Lung (tissue), 11 donors: ENCODE measurements at regions not wholly inside any gene's neighbourhood (a gene's known extent, or its start where the extent isn't known, plus 50 kb on each side); places are given as distances from the start of the nearest gene placed in this dataset.

Source experiments
- ATAC-seq: fragments of 200-7000 bp; cut with Tn5 transposase; one replicate; pipeline ENCODE4 v1.9.1; 2020; ENCODE audit warnings: moderate number of reproducible peaks; ENCODE audit not compliant: insufficient read depth, low FRiP score
- DNase-seq, 3 donors: peaks; one replicate each; pipeline ENCODE4 v3.0.0-alpha.2; 2013 to 2017
- H3K27ac ChIP-seq, 2 donors: one replicate each; pipeline ENCODE4 v1.5.1; 2013; ENCODE audit warnings: mild to moderate bottlenecking in 2 of 2, moderate library complexity in 2 of 2, control low read depth in 1 of 2, inconsistent platforms in 1 of 2, low read depth in 1 of 2, low read length in 1 of 2
- H3K27me3 ChIP-seq, 3 donors: one replicate each; pipeline ENCODE4 v1.5.1; 2013; ENCODE audit warnings: low read length in 2 of 3; ENCODE audit not compliant: control insufficient read depth in 3 of 3, insufficient read depth in 3 of 3
- H3K36me3 ChIP-seq, 4 donors: one replicate each; pipeline ENCODE4 v1.5.1; 2013; ENCODE audit warnings: low read length in 4 of 4, mild to moderate bottlenecking in 1 of 4, moderate library complexity in 1 of 4; ENCODE audit not compliant: control insufficient read depth in 4 of 4, insufficient read depth in 4 of 4
- H3K4me1 ChIP-seq, 5 donors: one replicate each; pipeline ENCODE4 v1.5.1; 2013; ENCODE audit warnings: low read length in 5 of 5, mild to moderate bottlenecking in 2 of 5, moderate library complexity in 1 of 5; ENCODE audit not compliant: control insufficient read depth in 5 of 5, insufficient read depth in 5 of 5
- H3K4me3 ChIP-seq: one replicate; pipeline ENCODE4 v1.5.1; 2013; ENCODE audit warnings: mild to moderate bottlenecking, control low read depth, moderate library complexity
- H3K9ac ChIP-seq, 2 donors: one replicate each; pipeline ENCODE4 v1.5.1; 2013; ENCODE audit warnings: low read length in 2 of 2, control low read depth in 1 of 2; ENCODE audit not compliant: insufficient read depth in 1 of 2
- H3K9me3 ChIP-seq, 4 donors: one replicate each; pipeline ENCODE4 v1.5.1; 2013; ENCODE audit warnings: low read length in 3 of 4, mild to moderate bottlenecking in 1 of 4, moderate library complexity in 1 of 4; ENCODE audit not compliant: control insufficient read depth in 4 of 4, insufficient read depth in 3 of 4
- CTCF ChIP-seq: IDR thresholded peaks from 2 replicates; pipeline ENCODE4 v1.5.1; 2012; ENCODE audit warnings: mild to moderate bottlenecking; ENCODE audit errors: control extremely low read depth, extremely low read depth
- WGBS, 2 donors: extraction: QIAGEN DNeasy Blood & Tissue Kit; methylation state at CpG; one replicate each; pipeline ENCODE4 v1.1.7; 2013; 5-methylcytosine and 5-hydroxymethylcytosine counted together
- donor health status: control.
- donor health status: control.
- donor health status: Bipolar disorder and iron deficiency.
- donor health status: healthy.
- donor health status: DM: yes; HTN: yes; CAD: no.

DNA sequence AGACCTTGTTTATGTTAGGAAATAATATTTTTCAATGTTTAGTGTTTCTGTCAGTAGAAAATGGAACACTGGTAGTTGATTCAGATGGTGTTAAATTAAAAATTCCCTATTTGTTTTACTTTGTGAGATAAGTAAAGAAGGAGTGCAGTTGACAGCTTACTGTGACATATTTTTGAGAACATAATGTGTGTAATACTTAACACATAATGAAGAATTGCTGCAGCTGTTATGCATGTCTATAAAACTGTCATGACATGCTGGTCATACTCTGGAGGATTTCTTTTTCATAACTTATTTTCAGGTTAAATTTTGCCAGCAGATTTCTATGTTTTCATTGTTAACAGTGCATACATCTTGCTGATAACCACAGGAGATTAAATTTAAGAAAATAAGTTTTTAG, 296.1 kb downstream of the CTH start:
- no peak overlapping the region for H3K27ac ChIP-seq
- ATAC-seq (no peak), DNase-seq (peak in 2 of 3 donors; percentile 7 to 14)
- H3K4me3 ChIP-seq, result no peak overlapping the region
- H3K9ac ChIP-seq, result no peak overlapping the region
- H3K9me3 ChIP-seq, result peaks cover 0 to 3% (median under 1%) of the 10 kb centered on the region in 4 donors
- peaks cover 0 to 12% (median 0%) of the 10 kb centered on the region in 5 donors for H3K4me1 ChIP-seq
- no peaks in the 10 kb centered on the region for H3K27me3 ChIP-seq
- TF ChIP-seq CTCF, result no peak
- no peaks in the 10 kb centered on the region for H3K36me3 ChIP-seq

- 80% methylated on average over 2 of the region's 2 CpGs for WGBS, 2 donors
- no peak for ATAC-seq
- H3K9me3 ChIP-seq, result peaks cover 0 to 4% (median 2%) of the 10 kb centered on the region in 4 donors
Measured at GRCh38 chr1:70714149-70714548, 303.1 kb downstream of the CTH start.

DNA sequence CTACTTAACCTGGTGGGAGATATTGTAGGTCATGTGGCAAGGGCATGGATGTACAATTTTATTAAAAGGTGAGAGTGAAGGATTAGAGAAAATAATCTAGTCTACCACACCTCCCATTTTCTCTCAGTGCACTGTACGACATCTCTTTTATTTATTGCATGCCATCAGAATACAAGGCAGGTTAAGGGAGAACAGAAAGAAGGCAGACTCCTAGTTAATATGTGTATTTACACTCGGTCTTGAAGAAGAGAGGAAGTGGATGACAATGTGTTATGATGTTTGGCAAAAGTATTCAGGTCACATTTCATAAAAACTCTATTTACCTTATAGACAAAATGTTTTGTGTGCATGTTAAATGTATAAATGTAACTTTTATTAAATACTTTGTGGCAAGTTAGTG, 306.1 kb downstream of the CTH start:
- H3K9ac ChIP-seq, result no peak overlapping the region
- H3K4me3 ChIP-seq, result no peak overlapping the region
- H3K4me1 ChIP-seq, result peaks cover 0 to 22% (median 3%) of the 10 kb centered on the region in 5 donors
- no peaks in the 10 kb centered on the region for H3K27me3 ChIP-seq
- H3K27ac ChIP-seq, result no peak overlapping the region
- H3K36me3 ChIP-seq, result no peaks in the 10 kb centered on the region
- DNase-seq (no peak), ATAC-seq (no peak)
- peaks cover 0 to 4% (median 2%) of the 10 kb centered on the region in 4 donors for H3K9me3 ChIP-seq
- no peak for TF ChIP-seq CTCF
- 62 to 71% methylated on average over 2 of the region's 2 CpGs for WGBS, 2 donors

More at GRCh38 chr1:70714149-70714548, 303.1 kb downstream of the CTH start:
- Histone ChIP-seq H3K27ac (no peak overlapping the region), H3K9ac (no peak overlapping the region), H3K36me3 (no peaks in the 10 kb centered on the region), H3K4me1 (peaks cover 0 to 15% (median 3%) of the 10 kb centered on the region in 5 donors), H3K27me3 (no peaks in the 10 kb centered on the region), H3K4me3 (no peak overlapping the region)
- DNase-seq, result no peak
- no peak for TF ChIP-seq CTCF

DNA sequence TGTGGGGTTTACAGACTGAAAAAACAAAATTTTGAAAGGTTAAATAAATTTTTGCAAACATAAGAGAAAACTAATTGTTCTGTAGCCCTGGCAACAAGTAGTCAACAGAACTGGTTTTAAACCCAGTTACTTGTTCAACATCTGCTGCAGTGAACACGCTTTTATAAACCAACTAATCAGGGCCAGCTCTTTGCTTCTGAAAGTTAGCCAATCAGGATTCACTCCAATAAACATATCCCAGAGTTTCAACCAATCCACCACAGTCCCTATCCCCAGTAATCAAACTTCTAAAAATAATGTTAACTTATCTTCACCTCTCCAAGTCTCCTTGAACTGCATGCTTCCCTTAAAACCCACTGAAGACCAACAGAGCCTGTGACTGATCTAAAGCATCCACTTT, 306.6 kb downstream of the CTH start:
- no peak overlapping the region for H3K9ac ChIP-seq
- no peak for TF ChIP-seq CTCF
- H3K9me3 ChIP-seq, result peaks cover 0 to 4% (median 2%) of the 10 kb centered on the region in 4 donors
- ATAC-seq (no peak), DNase-seq (no peak)
- 63 to 74% methylated on average over 1 of the region's 1 CpG for WGBS, 2 donors
- H3K4me1 ChIP-seq, result peaks cover 0 to 22% (median 3%) of the 10 kb centered on the region in 5 donors
- no peaks in the 10 kb centered on the region for H3K36me3 ChIP-seq
- no peaks in the 10 kb centered on the region for H3K27me3 ChIP-seq
- H3K4me3 ChIP-seq, result no peak overlapping the region
- H3K27ac ChIP-seq, result no peak overlapping the region
